GM12864 (cell line): ENCODE measurements at regions not wholly inside any gene's neighbourhood (a gene's known extent, or its start where the extent isn't known, plus 50 kb on each side); places are given as distances from the start of the nearest gene placed in this dataset.
A peak's percentile ranks its signal among the peaks of the same experiment; 100 is the strongest.

Experiments
- DNase-seq: peaks from one replicate; pipeline ENCODE4 v3.0.0-alpha.2; 2011; ENCODE audit warnings: low read depth
- H3K4me3 ChIP-seq: 2 replicates; pipeline ENCODE4 v1.5.1; 2011; ENCODE audit warnings: mild to moderate bottlenecking, low read depth, low read length, control low read depth
- TF ChIP-seq, protein P1 (sequence below): IDR thresholded peaks from 2 replicates; pipeline ENCODE4 v1.5.1; 2011; ENCODE audit warnings: low read depth, mild to moderate bottlenecking, moderate library complexity, low read length, control low read depth, inconsistent platforms; ENCODE audit errors: missing control alignments

DNA sequence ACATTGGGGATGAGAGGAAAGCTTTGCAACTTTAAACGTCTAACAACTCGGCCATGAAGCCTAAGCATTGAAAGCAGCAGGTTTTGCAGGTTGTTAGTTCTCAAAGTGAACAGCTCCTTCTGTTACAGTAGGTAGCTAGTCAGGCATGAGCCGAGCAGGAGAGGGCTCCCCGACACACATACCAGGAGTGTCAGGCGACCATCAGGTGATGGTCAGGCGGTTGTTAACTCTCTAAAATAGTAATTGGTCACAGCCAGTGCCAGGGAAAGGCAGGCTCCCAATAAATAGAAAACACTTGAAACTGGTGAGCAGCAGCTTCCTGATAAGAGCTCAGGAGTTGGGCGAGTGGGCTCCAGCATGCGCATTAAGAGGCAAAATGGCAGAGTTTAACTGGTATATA is 53.5 kb upstream of the DAPL1 start:
- TF ChIP-seq, protein P1, sequence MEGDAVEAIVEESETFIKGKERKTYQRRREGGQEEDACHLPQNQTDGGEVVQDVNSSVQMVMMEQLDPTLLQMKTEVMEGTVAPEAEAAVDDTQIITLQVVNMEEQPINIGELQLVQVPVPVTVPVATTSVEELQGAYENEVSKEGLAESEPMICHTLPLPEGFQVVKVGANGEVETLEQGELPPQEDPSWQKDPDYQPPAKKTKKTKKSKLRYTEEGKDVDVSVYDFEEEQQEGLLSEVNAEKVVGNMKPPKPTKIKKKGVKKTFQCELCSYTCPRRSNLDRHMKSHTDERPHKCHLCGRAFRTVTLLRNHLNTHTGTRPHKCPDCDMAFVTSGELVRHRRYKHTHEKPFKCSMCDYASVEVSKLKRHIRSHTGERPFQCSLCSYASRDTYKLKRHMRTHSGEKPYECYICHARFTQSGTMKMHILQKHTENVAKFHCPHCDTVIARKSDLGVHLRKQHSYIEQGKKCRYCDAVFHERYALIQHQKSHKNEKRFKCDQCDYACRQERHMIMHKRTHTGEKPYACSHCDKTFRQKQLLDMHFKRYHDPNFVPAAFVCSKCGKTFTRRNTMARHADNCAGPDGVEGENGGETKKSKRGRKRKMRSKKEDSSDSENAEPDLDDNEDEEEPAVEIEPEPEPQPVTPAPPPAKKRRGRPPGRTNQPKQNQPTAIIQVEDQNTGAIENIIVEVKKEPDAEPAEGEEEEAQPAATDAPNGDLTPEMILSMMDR = no peak

DNA sequence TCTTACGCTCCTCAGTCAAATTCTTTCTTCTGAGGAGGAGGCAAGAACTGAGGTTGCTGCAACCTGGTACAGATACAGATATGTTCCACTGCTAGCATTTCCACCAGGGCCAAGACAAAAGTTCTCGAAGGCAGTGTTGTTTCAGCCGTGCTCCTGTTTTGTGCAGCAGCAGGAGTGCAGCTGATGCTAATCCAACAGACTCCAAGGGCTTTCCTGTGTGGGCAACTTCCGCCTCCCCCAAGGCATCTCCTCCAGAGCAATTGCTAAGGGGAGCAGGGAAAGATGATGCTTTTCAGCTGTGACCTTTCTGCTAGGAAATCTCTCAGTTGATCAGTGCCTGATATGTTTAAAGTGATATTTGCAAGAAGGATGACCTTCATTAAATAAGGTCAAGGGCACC is 52.6 kb upstream of the DAPL1 start:
- no peak overlapping the region for H3K4me3 ChIP-seq
- TF ChIP-seq, protein P1 = no peak
- no peak for DNase-seq

More for the DNA sequence above, 53.5 kb upstream of the DAPL1 start:
- no peak overlapping the region for H3K4me3 ChIP-seq
- DNase-seq = no peak

DNA sequence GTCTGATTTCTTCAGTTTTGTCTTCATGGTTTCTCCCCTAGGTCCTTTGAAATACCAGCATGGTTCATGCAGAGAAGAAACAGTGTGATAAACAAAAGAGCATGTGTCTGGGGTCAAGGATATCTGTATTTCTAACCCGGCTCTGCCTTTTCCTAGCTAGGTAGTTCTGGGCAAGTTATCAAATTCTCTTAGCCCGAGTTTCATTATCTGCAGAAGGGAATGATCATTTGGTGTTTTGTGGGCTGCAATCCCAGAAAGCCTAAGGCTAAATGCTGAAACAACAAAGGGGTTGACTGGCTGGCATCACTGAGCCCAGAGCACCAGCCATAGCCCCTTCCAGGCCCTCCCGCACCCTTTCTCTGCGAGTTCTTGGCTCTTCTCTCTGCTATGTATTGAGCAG is 51.7 kb upstream of the DAPL1 start:
- DNase-seq = no peak
- no peak overlapping the region for H3K4me3 ChIP-seq
- TF ChIP-seq, protein P1 = no peak

DNA sequence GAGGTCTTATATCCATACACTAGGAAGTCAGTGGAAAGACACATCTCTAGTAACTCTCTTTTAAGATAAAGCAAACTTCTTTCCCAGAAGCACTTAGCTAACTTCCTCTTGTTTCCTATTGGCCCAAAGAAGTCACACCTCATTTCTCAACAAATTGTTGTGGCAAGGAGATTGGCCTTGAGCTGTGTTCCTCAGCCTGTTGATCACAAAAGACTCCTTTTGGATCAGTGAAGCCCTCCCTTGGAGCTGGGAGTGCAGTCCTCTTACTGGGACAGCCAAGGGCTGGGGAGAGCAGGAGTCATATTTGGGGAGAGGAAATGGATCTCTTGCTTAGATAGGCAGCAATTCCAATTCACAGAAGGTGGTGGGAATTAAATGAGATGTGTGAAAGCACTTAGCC is 51.2 kb upstream of the DAPL1 start:
- H3K4me3 ChIP-seq = no peak overlapping the region
- no peak for DNase-seq
- TF ChIP-seq, protein P1 = no peak

DNA sequence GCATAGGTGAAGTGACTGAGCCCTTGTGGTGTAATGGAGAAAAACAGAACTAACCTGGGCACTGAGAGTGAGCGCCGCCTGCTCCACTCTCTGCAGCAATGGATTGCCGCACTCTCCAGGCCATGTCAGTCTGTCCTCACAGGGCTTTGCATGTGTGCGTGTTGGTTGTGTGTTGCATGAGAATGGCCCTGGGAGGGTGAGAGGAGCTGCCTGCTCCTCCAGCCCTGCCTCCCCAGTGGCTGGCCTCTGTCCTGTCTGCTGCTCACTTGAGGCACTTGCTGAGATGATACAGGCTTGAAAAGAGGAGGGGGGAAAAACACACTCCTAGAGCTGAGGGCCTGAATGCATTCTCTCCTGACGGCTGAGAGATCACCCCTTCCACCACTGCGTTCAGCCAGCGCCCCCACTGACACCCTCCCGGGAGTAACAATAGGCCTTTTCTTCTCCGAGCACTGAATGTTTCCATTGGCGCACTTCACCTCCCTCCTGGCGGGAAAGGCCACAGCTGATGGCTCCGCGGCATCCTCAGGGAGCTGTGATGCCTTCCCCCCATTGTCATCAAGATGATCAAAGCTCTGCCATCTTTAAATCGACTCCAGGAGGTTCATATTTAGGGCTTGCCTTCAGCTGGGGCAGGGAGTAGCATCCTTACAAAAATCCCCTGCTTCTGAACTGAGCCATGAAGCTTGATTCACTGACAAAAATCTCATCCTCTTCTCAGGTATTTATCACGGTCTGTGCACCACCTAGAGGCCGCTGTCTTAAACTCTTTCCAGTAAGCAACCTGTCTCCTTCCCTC is 49.9 kb upstream of the DAPL1 start:
- TF ChIP-seq, protein P1 = peak; percentile 66
- peak; percentile 16 for DNase-seq
- H3K4me3 ChIP-seq = no peak overlapping the region
